Activated T-helper 2 cell treated with anti-CD3 and anti-CD28 coated beads, Interferon-gamma antibody, Interleukin-2, Interleukin-4, amounts not matched to agents 10 μg/mL and 5 μg/mL and 100 μg/mL, durations not matched to agents 14 hours and 24 hours and 36 hours (primary cell): ENCODE measurements at regions not wholly inside any gene's neighbourhood (a gene's known extent, or its start where the extent isn't known, plus 50 kb on each side); places are given as distances from the start of the nearest gene placed in this dataset.
"Not testable (repeated sequence)": the region's sequence is repeated elsewhere in the genome, so short reads cannot be mapped to it uniquely, and the experiment has no call there.

Source experiments
- DNase-seq: peaks from one replicate; pipeline ENCODE4 v3.0.0; 2021; ENCODE audit warnings: low spot score
- H3K27ac Mint-ChIP-seq: one replicate; pipeline ENCODE4 v1.8.0; 2021; ENCODE audit warnings: mixed read lengths
- H3K27me3 Mint-ChIP-seq: one replicate; pipeline ENCODE4 v1.8.0; 2021; ENCODE audit warnings: low read depth, mixed read lengths
- H3K36me3 Mint-ChIP-seq: one replicate; pipeline ENCODE4 v1.8.0; 2021; ENCODE audit warnings: low read depth, mixed read lengths
- H3K4me1 Mint-ChIP-seq: one replicate; pipeline ENCODE4 v1.8.0; 2021; ENCODE audit warnings: low read depth, mixed read lengths
- H3K4me3 Mint-ChIP-seq: one replicate; pipeline ENCODE4 v1.8.0; 2021; ENCODE audit warnings: low read depth, mild to moderate bottlenecking, moderate library complexity, mixed read lengths
- H3K9me3 Mint-ChIP-seq: one replicate; pipeline ENCODE4 v1.8.0; 2021; ENCODE audit warnings: mixed read lengths
- intact Hi-C: fragments of 100-400 bp; cut with micrococcal nuclease; formaldehyde crosslinking; loops from one replicate; pipeline ENCODE4 v1.15.1; 2023

GRCh38 chr1:148315071-148315811 is 163.2 kb upstream of the NBPF11 start:
- no peak for DNase-seq
- intact Hi-C loops: loop anchor here (5.0 kb wide), 1 partner anchor 53 kb away; no protein-coding TSS in a partner anchor

GRCh38 chr1:148310807-148311206 is 158.7 kb upstream of the NBPF11 start:
- H3K9me3 Mint-ChIP-seq: peaks cover 25% of the 10 kb centered on the region
- intact Hi-C loops: no loop called here
- peaks cover 30% of the 10 kb centered on the region for H3K27me3 Mint-ChIP-seq
- no peak overlapping the region for H3K4me3 Mint-ChIP-seq
- no peak for DNase-seq
- peaks cover 5% of the 10 kb centered on the region for H3K36me3 Mint-ChIP-seq
- H3K4me1 Mint-ChIP-seq: peaks cover 16% of the 10 kb centered on the region
- H3K27ac Mint-ChIP-seq: no peak overlapping the region

More at GRCh38 chr1:148315071-148315811, 163.2 kb upstream of the NBPF11 start:
- Mint-ChIP-seq H3K9me3 (peaks cover 25% of the 10 kb centered on the region), H3K27me3 (peaks cover 33% of the 10 kb centered on the region), H3K36me3 (peaks cover 5% of the 10 kb centered on the region), H3K4me1 (peaks cover 40% of the 10 kb centered on the region), H3K27ac (no peak overlapping the region), H3K4me3 (no peak overlapping the region)

GRCh38 chr1:148309940-148310500 is 157.9 kb upstream of the NBPF11 start:
- H3K4me1 Mint-ChIP-seq: peaks cover 16% of the 10 kb centered on the region
- H3K27me3 Mint-ChIP-seq: peaks cover 30% of the 10 kb centered on the region
- H3K27ac Mint-ChIP-seq: no peak overlapping the region
- H3K36me3 Mint-ChIP-seq: peaks cover 8% of the 10 kb centered on the region
- no peak for DNase-seq
- intact Hi-C loops: no loop called here
- H3K9me3 Mint-ChIP-seq: peaks cover 25% of the 10 kb centered on the region
- no peak overlapping the region for H3K4me3 Mint-ChIP-seq

GRCh38 chr1:148308832-148309458 is 156.9 kb upstream of the NBPF11 start:
- H3K36me3 Mint-ChIP-seq: peaks cover 10% of the 10 kb centered on the region
- H3K9me3 Mint-ChIP-seq: peaks cover 25% of the 10 kb centered on the region
- H3K27ac Mint-ChIP-seq: no peak overlapping the region
- H3K4me1 Mint-ChIP-seq: peaks cover 21% of the 10 kb centered on the region
- intact Hi-C loops: no loop called here
- no peak overlapping the region for H3K4me3 Mint-ChIP-seq
- no peak for DNase-seq
- H3K27me3 Mint-ChIP-seq: peaks cover 32% of the 10 kb centered on the region

- no peak for DNase-seq
- H3K36me3 Mint-ChIP-seq: peaks cover 10% of the 10 kb centered on the region
- H3K4me3 Mint-ChIP-seq: no peak overlapping the region
- peaks cover 21% of the 10 kb centered on the region for H3K9me3 Mint-ChIP-seq
- H3K27ac Mint-ChIP-seq: no peak overlapping the region
- H3K4me1 Mint-ChIP-seq: peaks cover 28% of the 10 kb centered on the region
- intact Hi-C loops: no loop called here
- peaks cover 28% of the 10 kb centered on the region for H3K27me3 Mint-ChIP-seq
These were observed 155.6 kb upstream of the NBPF11 start for GRCh38 chr1:148307583-148308185.

GRCh38 chr1:148304935-148305334 is 152.9 kb upstream of the NBPF11 start:
- H3K4me3 Mint-ChIP-seq: peak overlapping the region; percentile 60
- intact Hi-C loops: loop anchor here (2.0 kb wide), 1 partner anchor 14 kb away; no protein-coding TSS in a partner anchor
- H3K27ac Mint-ChIP-seq: peak overlapping the region; percentile 52
- peaks cover 28% of the 10 kb centered on the region for H3K4me1 Mint-ChIP-seq
- not testable (repeated sequence) for H3K36me3 Mint-ChIP-seq, DNase-seq, H3K27me3 Mint-ChIP-seq, H3K9me3 Mint-ChIP-seq

- intact Hi-C loops: loop anchor here (2.0 kb wide), 1 partner anchor 32 kb away; no protein-coding TSS in a partner anchor
- peak overlapping the region; percentile 81 for H3K4me3 Mint-ChIP-seq
- not testable (repeated sequence) for H3K9me3 Mint-ChIP-seq
These were observed 150.7 kb upstream of the NBPF11 start for GRCh38 chr1:148302586-148303364.

GRCh38 chr1:148297852-148298251 is 145.8 kb upstream of the NBPF11 start:
- H3K27me3 Mint-ChIP-seq: peaks cover 13% of the 10 kb centered on the region
- DNase-seq, intact Hi-C loops, H3K9me3 Mint-ChIP-seq, H3K27ac Mint-ChIP-seq, H3K4me1 Mint-ChIP-seq, H3K36me3 Mint-ChIP-seq, H3K4me3 Mint-ChIP-seq: not testable (repeated sequence)

More at GRCh38 chr1:148302586-148303364, 150.7 kb upstream of the NBPF11 start:
- H3K4me1 Mint-ChIP-seq: peaks cover 28% of the 10 kb centered on the region
- H3K36me3 Mint-ChIP-seq, H3K27me3 Mint-ChIP-seq: not testable (repeated sequence)
- peak overlapping the region; percentile 19 for H3K27ac Mint-ChIP-seq
- DNase-seq: peak; percentile 49

- no peak for DNase-seq
- Mint-ChIP-seq H3K36me3 (no peaks in the 10 kb centered on the region), H3K4me3 (no peak overlapping the region), H3K9me3 (no peaks in the 10 kb centered on the region), H3K27ac (no peak overlapping the region), H3K4me1 (no peaks in the 10 kb centered on the region), H3K27me3 (peaks cover 13% of the 10 kb centered on the region)
- intact Hi-C loops: no loop called here
These were observed 144.4 kb upstream of the NBPF11 start for GRCh38 chr1:148296511-148296910.

- Mint-ChIP-seq H3K9me3 (no peaks in the 10 kb centered on the region), H3K4me3 (no peak overlapping the region), H3K27me3 (peaks cover 11% of the 10 kb centered on the region), H3K4me1 (no peaks in the 10 kb centered on the region), H3K36me3 (no peaks in the 10 kb centered on the region), H3K27ac (no peak overlapping the region)
- DNase-seq: no peak
- intact Hi-C loops: no loop called here
These were observed 142.2 kb upstream of the NBPF11 start for GRCh38 chr1:148294116-148294807.

- H3K36me3 Mint-ChIP-seq: no peaks in the 10 kb centered on the region
- H3K4me3 Mint-ChIP-seq: no peak overlapping the region
- peaks cover 11% of the 10 kb centered on the region for H3K27me3 Mint-ChIP-seq
- no peaks in the 10 kb centered on the region for H3K9me3 Mint-ChIP-seq
- intact Hi-C loops: no loop called here
- DNase-seq: no peak
- no peaks in the 10 kb centered on the region for H3K4me1 Mint-ChIP-seq
- H3K27ac Mint-ChIP-seq: no peak overlapping the region
These were observed 141.6 kb upstream of the NBPF11 start for GRCh38 chr1:148293651-148294050.

- Mint-ChIP-seq H3K9me3 (no peaks in the 10 kb centered on the region), H3K27me3 (peaks cover 11% of the 10 kb centered on the region), H3K4me1 (no peaks in the 10 kb centered on the region), H3K4me3 (no peak overlapping the region), H3K27ac (no peak overlapping the region), H3K36me3 (no peaks in the 10 kb centered on the region)
- intact Hi-C loops: no loop called here
- DNase-seq: no peak
These were observed 140.8 kb upstream of the NBPF11 start for GRCh38 chr1:148292915-148293314.
